HEK293 (cell line): ENCODE measurements at regions not wholly inside any gene's neighbourhood (a gene's known extent, or its start where the extent isn't known, plus 50 kb on each side); places are given as distances from the start of the nearest gene placed in this dataset.

ENCODE experiments used
- EGR2 ChIP-seq: fragments of 450-650 bp; formaldehyde crosslinking; IDR thresholded peaks from 2 replicates; pipeline ENCODE4 v1.5.1; 2016; ENCODE audit warnings: low read depth, missing biosample characterization, missing genetic modification characterization
- HOXA7 ChIP-seq: sonication (generic); formaldehyde crosslinking; IDR thresholded peaks from 2 replicates; pipeline ENCODE4 v1.8.1; 2022; ENCODE audit warnings: missing genetic modification reagents, borderline replicate concordance
- HOXD13 ChIP-seq: sonication (generic); formaldehyde crosslinking; IDR thresholded peaks from 2 replicates; pipeline ENCODE4 v1.8.0; 2022; ENCODE audit warnings: missing genetic modification reagents, borderline replicate concordance
- KLF10 ChIP-seq: fragments of 450-650 bp; IDR thresholded peaks from 2 replicates; pipeline ENCODE4 v1.5.1; 2018; ENCODE audit warnings: missing biosample characterization, mild to moderate bottlenecking, missing genetic modification characterization
- KLF9 ChIP-seq: fragments of 450-650 bp; formaldehyde crosslinking; IDR thresholded peaks from 2 replicates; pipeline ENCODE4 v1.5.1; 2016; ENCODE audit warnings: missing biosample characterization, missing genetic modification characterization, low read depth
- MZF1 ChIP-seq: fragments of 450-650 bp; formaldehyde crosslinking; IDR thresholded peaks from 2 replicates; pipeline ENCODE4 v1.5.1; 2017; ENCODE audit warnings: missing biosample characterization, missing genetic modification characterization, borderline replicate concordance
- SETDB1 ChIP-seq: IDR thresholded peaks from one replicate; pipeline ENCODE4 v1.6.1; 2017; ENCODE audit warnings: mild to moderate bottlenecking, low read length, moderate library complexity, mixed read lengths; ENCODE audit not compliant: insufficient read length
- SP3 ChIP-seq: fragments of 450-650 bp; formaldehyde crosslinking; IDR thresholded peaks from 2 replicates; pipeline ENCODE4 v1.5.1; 2016; ENCODE audit warnings: missing biosample characterization, missing genetic modification characterization
- SP7 ChIP-seq: fragments of 450-650 bp; formaldehyde crosslinking; IDR thresholded peaks from 2 replicates; pipeline ENCODE4 v1.5.1; 2016; ENCODE audit warnings: missing biosample characterization, missing genetic modification characterization
- ZBTB17 ChIP-seq: fragments of 450-650 bp; formaldehyde crosslinking; IDR thresholded peaks from 2 replicates; pipeline ENCODE4 v1.5.1; 2016; ENCODE audit warnings: missing biosample characterization, missing genetic modification characterization
- ZEB2 ChIP-seq: fragments of 450-650 bp; formaldehyde crosslinking; IDR thresholded peaks from 2 replicates; pipeline ENCODE4 v1.5.1; 2016; ENCODE audit warnings: missing biosample characterization, missing genetic modification characterization
- ZIC2 ChIP-seq: fragments of 450-650 bp; formaldehyde crosslinking; IDR thresholded peaks from 2 replicates; pipeline ENCODE4 v1.5.1; 2016; ENCODE audit warnings: missing biosample characterization, missing genetic modification characterization
- ZNF114 ChIP-seq: fragments of 450-650 bp; formaldehyde crosslinking; IDR thresholded peaks from 2 replicates; pipeline ENCODE4 v1.5.0; 2017; ENCODE audit warnings: missing biosample characterization, missing genetic modification characterization
- ZNF354C ChIP-seq: fragments of 450-650 bp; formaldehyde crosslinking; IDR thresholded peaks from 2 replicates; pipeline ENCODE4 v1.5.1; 2016; ENCODE audit warnings: missing biosample characterization, missing genetic modification characterization, low read depth, borderline replicate concordance
- ZNF394 ChIP-seq: fragments of 450-650 bp; formaldehyde crosslinking; IDR thresholded peaks from 2 replicates; pipeline ENCODE4 v1.5.1; 2016; ENCODE audit warnings: missing biosample characterization, missing genetic modification characterization, mild to moderate bottlenecking, moderate library complexity, borderline replicate concordance
- ZNF416 ChIP-seq: fragments of 450-650 bp; formaldehyde crosslinking; IDR thresholded peaks from 2 replicates; pipeline ENCODE4 v1.5.1; 2016; ENCODE audit warnings: missing biosample characterization, missing genetic modification characterization
- ZNF433 ChIP-seq: fragments of 450-650 bp; formaldehyde crosslinking; IDR thresholded peaks from 2 replicates; pipeline ENCODE4 v1.5.1; 2016; ENCODE audit warnings: missing biosample characterization, missing genetic modification characterization, low read depth
- ZNF521 ChIP-seq: fragments of 450-650 bp; formaldehyde crosslinking; IDR thresholded peaks from 2 replicates; pipeline ENCODE4 v1.5.1; 2017; ENCODE audit warnings: missing biosample characterization, mild to moderate bottlenecking, missing genetic modification characterization
- ZNF558 ChIP-seq: fragments of 450-650 bp; formaldehyde crosslinking; IDR thresholded peaks from 2 replicates; pipeline ENCODE4 v1.5.1; 2016; ENCODE audit warnings: missing biosample characterization, missing genetic modification characterization
- ZNF585B ChIP-seq: fragments of 450-650 bp; formaldehyde crosslinking; IDR thresholded peaks from 2 replicates; pipeline ENCODE4 v1.5.1; 2016; ENCODE audit warnings: missing biosample characterization, missing genetic modification characterization
- ZNF660 ChIP-seq: fragments of 450-650 bp; IDR thresholded peaks from 2 replicates; pipeline ENCODE4 v1.5.1; 2018; ENCODE audit warnings: missing biosample characterization, mild to moderate bottlenecking, missing genetic modification characterization
- ZNF843 ChIP-seq: fragments of 450-650 bp; formaldehyde crosslinking; IDR thresholded peaks from 2 replicates; pipeline ENCODE4 v1.5.1; 2016; ENCODE audit warnings: missing biosample characterization, missing genetic modification characterization
- ZSCAN16 ChIP-seq: fragments of 450-650 bp; formaldehyde crosslinking; IDR thresholded peaks from 2 replicates; pipeline ENCODE4 v1.5.1; 2016; ENCODE audit warnings: missing biosample characterization, missing genetic modification characterization
- ZSCAN23 ChIP-seq: fragments of 450-650 bp; formaldehyde crosslinking; IDR thresholded peaks from 2 replicates; pipeline ENCODE4 v1.5.1; 2016; ENCODE audit warnings: missing biosample characterization, missing genetic modification characterization
- TF ChIP-seq, protein P1 (sequence below): fragments of 450-650 bp; formaldehyde crosslinking; IDR thresholded peaks from 2 replicates; pipeline ENCODE4 v1.5.1; 2016; ENCODE audit warnings: missing biosample characterization, missing genetic modification characterization
- TF ChIP-seq, protein P2 (sequence below): fragments of 450-650 bp; formaldehyde crosslinking; IDR thresholded peaks from 2 replicates; pipeline ENCODE4 v1.5.1; 2016; ENCODE audit warnings: missing biosample characterization, missing genetic modification characterization
- TF ChIP-seq, protein P3 (sequence below): fragments of 450-650 bp; formaldehyde crosslinking; IDR thresholded peaks from 2 replicates; pipeline ENCODE4 v1.5.1; 2016; ENCODE audit warnings: missing biosample characterization, missing genetic modification characterization, low read depth
- TF ChIP-seq, protein P4 (sequence below): fragments of 450-650 bp; formaldehyde crosslinking; IDR thresholded peaks from 2 replicates; pipeline ENCODE4 v1.5.1; 2016; ENCODE audit warnings: missing biosample characterization, missing genetic modification characterization
- TF ChIP-seq, protein P5 (sequence below): fragments of 450-650 bp; formaldehyde crosslinking; IDR thresholded peaks from 2 replicates; pipeline ENCODE4 v1.5.1; 2016; ENCODE audit warnings: missing biosample characterization, missing genetic modification characterization, borderline replicate concordance

GRCh38 chr1:201713086-201713810 lies 115.7 kb upstream of the IPO9 start (continued):
- TF ChIP-seq ZNF354C (no peak), ZNF433 (tag by site-specific recombination) (no peak), ZIC2 (tag by site-specific recombination) (peak; percentile 100), SETDB1 (no peak), KLF10 (tag by site-specific recombination) (peak; percentile 63), ZEB2 (tag by site-specific recombination) (peak; percentile 93), ZSCAN23 (no peak), HOXA7 (no peak), ZNF843 (tag by site-specific recombination) (0 out of 2 replicates have a peak, but pooled peaks have one; percentile 18), ZBTB17 (tag by site-specific recombination) (peak; percentile 83), ZNF394 (tag by site-specific recombination) (peak; percentile 59), ZNF558 (peak; percentile 67; the same call in 1 of the 2 replicates), ZSCAN16 (no peak), HOXD13 (CRISPR knock-in tag) (no peak), EGR2 (peak; percentile 64; the same call in 1 of the 2 replicates), ZNF416 (tag by site-specific recombination) (no peak), ZNF521 (tag by site-specific recombination) (no peak), ZNF114 (tag by site-specific recombination) (no peak), SP3 (tag by site-specific recombination) (peak; percentile 54), MZF1 (tag by site-specific recombination) (no peak), ZNF585B (tag by site-specific recombination) (no peak), SP7 (peak; percentile 93), KLF9 (tag by site-specific recombination) (peak; percentile 47; the same call in 1 of the 2 replicates), ZNF660 (tag by site-specific recombination) (peak; percentile 93)
- TF ChIP-seq, protein P1, sequence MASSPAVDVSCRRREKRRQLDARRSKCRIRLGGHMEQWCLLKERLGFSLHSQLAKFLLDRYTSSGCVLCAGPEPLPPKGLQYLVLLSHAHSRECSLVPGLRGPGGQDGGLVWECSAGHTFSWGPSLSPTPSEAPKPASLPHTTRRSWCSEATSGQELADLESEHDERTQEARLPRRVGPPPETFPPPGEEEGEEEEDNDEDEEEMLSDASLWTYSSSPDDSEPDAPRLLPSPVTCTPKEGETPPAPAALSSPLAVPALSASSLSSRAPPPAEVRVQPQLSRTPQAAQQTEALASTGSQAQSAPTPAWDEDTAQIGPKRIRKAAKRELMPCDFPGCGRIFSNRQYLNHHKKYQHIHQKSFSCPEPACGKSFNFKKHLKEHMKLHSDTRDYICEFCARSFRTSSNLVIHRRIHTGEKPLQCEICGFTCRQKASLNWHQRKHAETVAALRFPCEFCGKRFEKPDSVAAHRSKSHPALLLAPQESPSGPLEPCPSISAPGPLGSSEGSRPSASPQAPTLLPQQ (tag by site-specific recombination): 0 out of 2 replicates have a peak, but pooled peaks have one; percentile 52
- TF ChIP-seq, protein P2, sequence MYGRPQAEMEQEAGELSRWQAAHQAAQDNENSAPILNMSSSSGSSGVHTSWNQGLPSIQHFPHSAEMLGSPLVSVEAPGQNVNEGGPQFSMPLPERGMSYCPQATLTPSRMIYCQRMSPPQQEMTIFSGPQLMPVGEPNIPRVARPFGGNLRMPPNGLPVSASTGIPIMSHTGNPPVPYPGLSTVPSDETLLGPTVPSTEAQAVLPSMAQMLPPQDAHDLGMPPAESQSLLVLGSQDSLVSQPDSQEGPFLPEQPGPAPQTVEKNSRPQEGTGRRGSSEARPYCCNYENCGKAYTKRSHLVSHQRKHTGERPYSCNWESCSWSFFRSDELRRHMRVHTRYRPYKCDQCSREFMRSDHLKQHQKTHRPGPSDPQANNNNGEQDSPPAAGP (tag by site-specific recombination): peak; percentile 98
- TF ChIP-seq, protein P3, sequence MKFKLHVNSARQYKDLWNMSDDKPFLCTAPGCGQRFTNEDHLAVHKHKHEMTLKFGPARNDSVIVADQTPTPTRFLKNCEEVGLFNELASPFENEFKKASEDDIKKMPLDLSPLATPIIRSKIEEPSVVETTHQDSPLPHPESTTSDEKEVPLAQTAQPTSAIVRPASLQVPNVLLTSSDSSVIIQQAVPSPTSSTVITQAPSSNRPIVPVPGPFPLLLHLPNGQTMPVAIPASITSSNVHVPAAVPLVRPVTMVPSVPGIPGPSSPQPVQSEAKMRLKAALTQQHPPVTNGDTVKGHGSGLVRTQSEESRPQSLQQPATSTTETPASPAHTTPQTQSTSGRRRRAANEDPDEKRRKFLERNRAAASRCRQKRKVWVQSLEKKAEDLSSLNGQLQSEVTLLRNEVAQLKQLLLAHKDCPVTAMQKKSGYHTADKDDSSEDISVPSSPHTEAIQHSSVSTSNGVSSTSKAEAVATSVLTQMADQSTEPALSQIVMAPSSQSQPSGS (tag by site-specific recombination): peak; percentile 73
- TF ChIP-seq, protein P4, sequence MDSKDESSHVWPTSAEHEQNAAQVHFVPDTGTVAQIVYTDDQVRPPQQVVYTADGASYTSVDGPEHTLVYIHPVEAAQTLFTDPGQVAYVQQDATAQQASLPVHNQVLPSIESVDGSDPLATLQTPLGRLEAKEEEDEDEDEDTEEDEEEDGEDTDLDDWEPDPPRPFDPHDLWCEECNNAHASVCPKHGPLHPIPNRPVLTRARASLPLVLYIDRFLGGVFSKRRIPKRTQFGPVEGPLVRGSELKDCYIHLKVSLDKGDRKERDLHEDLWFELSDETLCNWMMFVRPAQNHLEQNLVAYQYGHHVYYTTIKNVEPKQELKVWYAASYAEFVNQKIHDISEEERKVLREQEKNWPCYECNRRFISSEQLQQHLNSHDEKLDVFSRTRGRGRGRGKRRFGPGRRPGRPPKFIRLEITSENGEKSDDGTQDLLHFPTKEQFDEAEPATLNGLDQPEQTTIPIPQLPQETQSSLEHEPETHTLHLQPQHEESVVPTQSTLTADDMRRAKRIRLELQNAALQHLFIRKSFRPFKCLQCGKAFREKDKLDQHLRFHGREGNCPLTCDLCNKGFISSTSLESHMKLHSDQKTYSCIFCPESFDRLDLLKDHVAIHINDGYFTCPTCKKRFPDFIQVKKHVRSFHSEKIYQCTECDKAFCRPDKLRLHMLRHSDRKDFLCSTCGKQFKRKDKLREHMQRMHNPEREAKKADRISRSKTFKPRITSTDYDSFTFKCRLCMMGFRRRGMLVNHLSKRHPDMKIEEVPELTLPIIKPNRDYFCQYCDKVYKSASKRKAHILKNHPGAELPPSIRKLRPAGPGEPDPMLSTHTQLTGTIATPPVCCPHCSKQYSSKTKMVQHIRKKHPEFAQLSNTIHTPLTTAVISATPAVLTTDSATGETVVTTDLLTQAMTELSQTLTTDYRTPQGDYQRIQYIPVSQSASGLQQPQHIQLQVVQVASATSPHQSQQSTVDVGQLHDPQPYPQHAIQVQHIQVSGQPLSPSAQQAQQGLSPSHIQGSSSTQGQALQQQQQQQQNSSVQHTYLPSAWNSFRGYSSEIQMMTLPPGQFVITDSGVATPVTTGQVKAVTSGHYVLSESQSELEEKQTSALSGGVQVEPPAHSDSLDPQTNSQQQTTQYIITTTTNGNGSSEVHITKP (tag by site-specific recombination): peak; percentile 94
- TF ChIP-seq, protein P5, sequence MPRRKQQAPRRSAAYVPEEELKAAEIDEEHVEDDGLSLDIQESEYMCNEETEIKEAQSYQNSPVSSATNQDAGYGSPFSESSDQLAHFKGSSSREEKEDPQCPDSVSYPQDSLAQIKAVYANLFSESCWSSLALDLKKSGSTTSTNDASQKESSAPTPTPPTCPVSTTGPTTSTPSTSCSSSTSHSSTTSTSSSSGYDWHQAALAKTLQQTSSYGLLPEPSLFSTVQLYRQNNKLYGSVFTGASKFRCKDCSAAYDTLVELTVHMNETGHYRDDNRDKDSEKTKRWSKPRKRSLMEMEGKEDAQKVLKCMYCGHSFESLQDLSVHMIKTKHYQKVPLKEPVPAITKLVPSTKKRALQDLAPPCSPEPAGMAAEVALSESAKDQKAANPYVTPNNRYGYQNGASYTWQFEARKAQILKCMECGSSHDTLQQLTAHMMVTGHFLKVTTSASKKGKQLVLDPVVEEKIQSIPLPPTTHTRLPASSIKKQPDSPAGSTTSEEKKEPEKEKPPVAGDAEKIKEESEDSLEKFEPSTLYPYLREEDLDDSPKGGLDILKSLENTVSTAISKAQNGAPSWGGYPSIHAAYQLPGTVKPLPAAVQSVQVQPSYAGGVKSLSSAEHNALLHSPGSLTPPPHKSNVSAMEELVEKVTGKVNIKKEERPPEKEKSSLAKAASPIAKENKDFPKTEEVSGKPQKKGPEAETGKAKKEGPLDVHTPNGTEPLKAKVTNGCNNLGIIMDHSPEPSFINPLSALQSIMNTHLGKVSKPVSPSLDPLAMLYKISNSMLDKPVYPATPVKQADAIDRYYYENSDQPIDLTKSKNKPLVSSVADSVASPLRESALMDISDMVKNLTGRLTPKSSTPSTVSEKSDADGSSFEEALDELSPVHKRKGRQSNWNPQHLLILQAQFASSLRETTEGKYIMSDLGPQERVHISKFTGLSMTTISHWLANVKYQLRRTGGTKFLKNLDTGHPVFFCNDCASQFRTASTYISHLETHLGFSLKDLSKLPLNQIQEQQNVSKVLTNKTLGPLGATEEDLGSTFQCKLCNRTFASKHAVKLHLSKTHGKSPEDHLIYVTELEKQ (tag by site-specific recombination): 0 out of 2 replicates have a peak, but pooled peaks have one; percentile 26
